ENCODE measurements at regions not wholly inside any gene's neighbourhood (a gene's known extent, or its start where the extent isn't known, plus 50 kb on each side); places are given as distances from the start of the nearest gene placed in this dataset.

DNA sequence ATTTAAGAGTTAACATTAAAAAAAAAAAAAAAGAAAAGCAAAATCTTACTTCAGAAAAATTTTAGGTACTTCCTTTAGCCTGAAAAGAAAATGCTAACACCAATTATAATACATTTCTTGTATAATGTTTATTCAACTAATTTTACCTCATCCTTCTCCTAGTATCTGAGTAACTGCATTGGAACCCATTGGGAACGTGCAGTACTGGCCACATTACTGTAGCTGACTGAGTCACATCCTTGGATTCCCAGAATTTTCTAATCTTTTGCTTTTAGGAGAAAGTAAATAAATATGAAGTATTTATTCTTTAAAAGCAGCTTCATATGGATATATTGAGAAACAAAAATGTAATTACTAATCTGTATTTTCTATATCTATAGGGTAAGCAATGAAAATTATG lies 82.6 kb upstream of the SLITRK2 start:
- no peak for TF ChIP-seq EZH2 (IDR thresholded peaks at IDR 0.05)
- no peak for TF ChIP-seq FOXP2 (optimal IDR thresholded peaks at IDR 0.05; ENCODE audit: control extremely low read depth, extremely low read length, insufficient read depth)
- no peak for TF ChIP-seq POLR2AphosphoS5 (IDR thresholded peaks at IDR 0.05; ENCODE audit: borderline replicate concordance, low read depth, low read length)
